ENCODE measurements at regions not wholly inside any gene's neighbourhood (a gene's known extent, or its start where the extent isn't known, plus 50 kb on each side); places are given as distances from the start of the nearest gene placed in this dataset.

DNA sequence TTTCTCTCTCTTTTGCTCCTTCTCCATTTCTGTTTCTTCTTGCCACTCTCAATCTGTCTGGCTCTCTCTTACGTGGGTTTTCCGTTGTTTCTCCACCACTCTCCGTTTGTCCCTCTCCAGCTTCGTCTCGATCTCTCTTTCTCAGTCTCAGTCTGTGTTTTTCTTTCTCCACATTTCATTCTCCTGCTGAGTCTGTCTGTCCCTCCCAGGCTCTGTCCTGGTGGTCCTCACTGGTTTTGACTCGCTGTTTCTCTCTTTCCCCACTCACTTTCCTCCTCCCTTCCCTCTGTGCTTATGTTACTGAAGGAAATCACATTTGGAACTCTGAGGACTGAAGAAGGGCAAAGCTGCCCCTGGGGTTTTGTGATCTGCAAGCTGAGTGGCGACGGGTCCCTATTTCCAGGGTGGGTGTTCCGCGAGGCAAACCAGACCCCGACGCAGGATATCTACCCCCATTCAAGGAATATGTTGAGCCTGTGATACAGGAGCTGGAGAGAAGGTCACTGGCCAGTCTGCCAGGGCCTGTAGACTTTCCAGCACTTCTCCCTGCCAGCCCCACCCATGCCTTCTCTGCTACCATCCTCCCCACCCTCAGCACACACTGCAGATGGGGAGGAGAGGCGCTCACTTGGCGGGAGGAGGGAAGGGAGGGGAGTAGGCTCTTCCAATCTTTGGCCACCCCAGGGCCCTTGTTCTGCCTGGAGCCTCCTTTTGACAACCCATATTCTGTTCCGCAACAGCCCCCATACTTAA lies 102.7 kb upstream of the MAP1LC3B2 start:
- no peak for DNase-seq (ENCODE audit: low spot score)

DNA sequence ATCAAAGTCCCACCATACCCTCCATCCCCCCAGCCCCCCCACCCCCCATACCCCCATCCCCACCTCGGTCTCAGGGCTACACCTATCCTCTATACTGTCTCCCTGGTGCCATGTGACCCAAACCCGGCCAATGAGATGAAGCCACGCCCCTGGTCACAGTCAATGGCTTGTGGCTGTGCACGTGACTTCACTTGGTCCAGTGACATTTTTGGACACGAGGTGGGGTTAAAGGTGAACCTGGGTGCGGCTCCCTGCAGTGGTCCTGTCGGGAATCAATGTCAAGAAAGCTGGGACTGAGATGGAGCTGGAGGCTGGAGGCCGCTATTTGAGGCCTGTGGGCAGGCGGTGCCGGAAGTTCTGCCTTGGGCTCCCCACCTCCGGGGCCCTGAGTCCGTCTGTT lies 100.7 kb upstream of the MAP1LC3B2 start:
- DNase-seq (ENCODE audit: low spot score), result no peak

DNA sequence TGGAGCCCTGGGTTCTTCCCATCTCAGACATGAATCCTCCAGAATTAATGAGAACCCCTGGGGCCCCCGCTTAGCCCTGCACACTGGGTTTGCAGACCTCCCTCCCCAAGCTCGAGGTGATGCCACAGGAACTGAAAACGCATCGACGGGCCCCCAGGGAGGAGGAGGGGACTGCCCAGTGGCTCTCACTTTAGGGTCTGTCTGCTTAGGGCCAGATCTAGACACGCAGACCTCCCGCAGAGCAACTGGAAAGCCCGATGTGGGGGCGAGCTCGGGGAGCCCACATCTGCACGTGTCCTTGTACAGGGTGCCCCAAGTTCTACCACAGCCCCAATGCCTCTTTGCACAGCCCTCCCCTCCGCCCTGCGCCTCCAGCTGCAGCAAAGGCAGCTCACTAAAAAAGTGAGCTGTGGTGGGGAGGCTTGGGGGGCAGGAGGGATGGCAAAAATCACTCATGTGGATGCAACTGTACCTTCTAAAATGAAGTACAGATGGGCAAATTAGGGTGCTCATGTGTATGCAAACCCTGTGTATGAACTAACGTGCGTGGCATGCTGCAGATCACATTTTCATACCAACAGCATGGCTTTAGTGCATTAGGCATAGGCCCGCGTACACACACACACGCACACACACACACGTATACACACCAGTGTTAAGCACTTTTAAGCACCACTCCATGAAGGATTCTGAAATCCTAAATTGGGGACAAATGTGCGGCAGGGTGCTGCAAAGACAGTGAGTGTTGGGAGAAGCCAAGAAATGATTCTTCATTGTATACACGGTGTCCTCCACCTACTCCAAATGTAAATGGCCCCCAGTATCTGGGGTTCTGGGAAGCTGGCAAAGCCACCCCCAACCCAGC lies 99.9 kb upstream of the MAP1LC3B2 start:
- DNase-seq (ENCODE audit: low spot score), result no peak

DNA sequence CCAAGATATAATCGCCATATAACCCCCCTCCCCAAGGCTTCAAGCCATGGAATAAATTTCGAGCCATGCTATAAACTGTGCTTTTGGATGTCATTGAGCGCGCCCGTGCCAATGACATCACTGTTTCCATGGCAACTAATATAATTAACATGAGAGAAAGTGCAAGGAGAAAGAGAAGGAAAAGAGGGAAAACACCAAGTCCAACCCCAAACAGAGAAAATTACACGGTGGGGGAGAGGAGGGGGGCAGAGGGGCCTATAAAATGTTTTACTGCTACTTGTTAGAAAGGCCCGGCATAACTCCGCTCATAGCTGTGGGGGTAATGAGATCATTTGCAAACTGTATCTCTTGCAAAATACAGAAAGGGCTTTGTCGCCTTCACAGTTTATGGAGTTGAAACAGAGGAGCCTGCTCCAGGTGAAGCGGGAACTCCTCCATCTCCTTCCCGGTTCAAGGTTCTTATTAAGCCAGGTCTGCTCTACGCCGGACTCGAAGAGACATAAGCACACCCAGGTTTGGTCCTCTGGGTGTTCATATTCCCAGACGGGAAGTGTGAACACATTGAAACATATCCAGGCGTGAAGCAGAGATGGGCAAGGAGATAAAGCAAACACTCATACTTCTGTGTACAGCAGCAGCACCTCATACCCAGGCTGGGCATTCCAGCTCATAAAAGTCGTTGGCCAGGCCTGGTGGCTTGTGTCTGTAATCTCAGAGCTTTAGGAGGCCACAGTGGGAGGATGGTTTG lies 99.1 kb upstream of the MAP1LC3B2 start:
- DNase-seq (ENCODE audit: low spot score), result no peak

DNA sequence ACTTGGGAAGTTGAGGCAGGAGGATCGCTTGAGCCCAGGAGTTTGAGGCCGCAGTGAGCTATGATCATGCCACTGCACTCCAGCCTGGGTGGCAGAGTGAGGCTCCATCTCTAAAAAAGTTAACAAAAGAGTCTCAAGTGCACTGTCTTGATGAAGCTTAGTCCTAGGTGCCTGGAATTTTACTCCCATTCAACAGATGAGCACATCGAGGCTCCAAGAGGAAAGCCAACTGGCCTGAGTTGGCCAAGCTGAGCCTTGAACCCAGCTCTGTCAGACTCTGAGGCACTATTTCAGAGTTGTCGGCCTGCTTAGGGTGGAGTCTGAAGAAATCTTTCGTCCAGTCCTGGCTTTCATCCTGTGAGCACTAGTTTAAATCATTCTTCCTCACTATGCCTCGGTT lies 98.1 kb upstream of the MAP1LC3B2 start:
- no peak for DNase-seq (ENCODE audit: low spot score)

DNA sequence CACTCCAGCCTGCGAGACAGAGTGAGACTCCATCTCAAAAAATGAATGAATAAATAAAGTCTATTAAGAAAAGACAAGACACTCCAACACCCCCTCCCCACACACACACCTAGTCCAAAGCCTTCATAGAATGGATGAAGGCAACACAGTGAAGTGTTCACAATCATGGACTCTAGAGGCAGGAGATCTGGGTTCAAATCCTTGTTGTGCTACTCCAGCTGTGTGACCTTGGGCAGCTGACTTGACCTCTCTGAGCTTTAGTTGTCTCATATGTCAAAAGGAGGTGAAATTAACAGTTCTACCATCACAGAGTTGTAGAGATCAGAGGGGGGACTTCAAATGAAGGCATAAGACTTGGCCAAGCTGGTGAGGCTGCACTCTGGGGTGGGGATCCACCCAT lies 95.8 kb upstream of the MAP1LC3B2 start:
- DNase-seq (ENCODE audit: low spot score), result no peak

DNA sequence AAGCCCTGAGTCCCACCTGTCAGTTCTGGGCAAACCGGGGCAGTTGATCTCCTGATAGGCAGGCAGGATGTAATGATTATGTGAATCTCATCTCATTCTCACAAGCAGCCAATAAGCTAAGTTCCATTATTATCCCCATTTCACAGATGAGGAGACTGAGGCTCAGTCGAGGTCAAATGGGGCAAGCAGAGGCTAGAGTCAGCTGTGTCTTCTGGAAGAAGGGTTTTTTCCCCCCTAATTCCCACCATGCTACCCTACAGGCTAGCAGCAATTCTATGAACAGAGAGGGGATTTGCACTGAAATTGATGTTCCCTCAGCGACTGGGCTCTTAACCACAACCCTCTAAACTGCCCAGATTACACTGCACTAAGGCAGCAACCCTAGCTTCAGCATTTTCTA lies 93.8 kb upstream of the MAP1LC3B2 start:
- no peak for DNase-seq (ENCODE audit: low spot score)

DNA sequence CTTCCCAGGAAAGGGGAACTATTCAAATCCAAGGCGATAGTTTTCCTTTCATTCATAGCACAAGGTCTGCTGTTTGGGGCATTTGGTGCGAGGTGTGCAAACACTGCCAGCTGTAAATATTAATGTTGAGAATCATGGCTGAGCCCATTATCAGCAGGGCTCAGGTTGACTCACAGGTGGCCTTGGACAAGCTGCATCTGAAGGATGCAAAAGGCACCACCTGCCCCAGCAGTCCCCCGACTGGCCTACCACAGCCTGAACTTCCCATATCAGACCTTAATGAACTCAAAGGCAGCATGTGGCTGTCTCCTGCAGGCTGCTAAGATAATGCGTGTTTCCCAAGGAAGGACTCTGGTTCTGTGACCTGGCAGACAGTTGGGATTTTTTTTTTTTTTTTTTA lies 93.3 kb upstream of the MAP1LC3B2 start:
- DNase-seq (ENCODE audit: low spot score), result no peak

DNA sequence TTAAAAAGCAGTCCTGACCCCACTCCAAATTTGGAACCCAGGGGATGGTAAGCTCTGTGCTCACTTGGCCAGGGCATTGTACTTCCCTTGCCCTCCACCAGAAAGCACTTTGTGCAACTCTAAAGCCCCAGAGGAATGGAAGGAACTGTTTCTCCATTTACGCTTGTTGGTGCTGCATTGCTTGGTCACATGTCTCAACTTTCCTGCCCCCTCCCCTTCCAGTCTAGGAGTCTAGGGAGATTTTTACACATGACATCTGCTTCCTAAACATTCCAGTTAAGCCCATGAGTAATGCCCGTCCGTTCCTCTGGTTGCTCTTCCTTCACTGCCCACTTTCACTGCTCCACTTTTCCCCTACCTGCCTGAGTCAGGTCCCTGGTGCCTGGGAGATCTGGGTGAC lies 92.6 kb upstream of the MAP1LC3B2 start:
- DNase-seq (ENCODE audit: low spot score), result no peak

DNA sequence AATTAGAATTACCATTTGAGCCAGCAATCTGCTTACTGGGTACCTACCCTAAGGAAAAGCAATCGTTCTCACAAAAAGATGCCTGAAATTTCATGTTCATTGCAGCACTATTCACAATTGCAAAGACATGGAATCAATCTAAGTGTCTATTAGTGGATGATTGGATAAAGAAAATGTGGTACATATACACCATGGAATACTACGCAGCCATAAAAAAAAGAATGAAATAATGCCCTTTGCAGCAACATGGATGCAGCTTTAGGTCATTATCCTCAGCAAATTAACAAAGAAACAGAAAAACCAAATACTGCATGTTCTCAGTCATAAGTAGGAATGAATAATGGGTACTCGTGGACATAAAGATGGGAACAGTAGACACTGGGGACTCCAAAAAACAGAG lies 89.8 kb upstream of the MAP1LC3B2 start:
- DNase-seq (ENCODE audit: low spot score), result no peak

DNA sequence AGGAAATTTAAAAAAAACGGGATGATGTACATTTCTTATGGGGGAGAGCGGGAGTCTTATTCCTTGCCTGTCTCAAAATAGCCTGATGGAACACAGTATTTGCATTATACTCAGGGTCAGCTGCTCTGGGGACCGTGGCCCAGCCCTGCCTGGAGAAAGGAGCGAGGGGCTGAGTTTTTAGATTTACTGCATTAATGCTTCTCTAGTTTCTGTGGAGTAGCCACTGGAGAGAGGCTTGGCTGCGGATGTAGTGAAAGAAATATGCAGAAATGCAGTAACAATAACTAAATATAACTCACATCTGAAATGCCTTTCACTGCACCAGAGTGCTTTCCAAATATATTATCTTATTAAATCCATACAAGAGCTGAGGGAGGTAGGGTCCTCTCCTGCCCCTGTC lies 87.6 kb upstream of the MAP1LC3B2 start:
- no peak for DNase-seq (ENCODE audit: low spot score)

DNA sequence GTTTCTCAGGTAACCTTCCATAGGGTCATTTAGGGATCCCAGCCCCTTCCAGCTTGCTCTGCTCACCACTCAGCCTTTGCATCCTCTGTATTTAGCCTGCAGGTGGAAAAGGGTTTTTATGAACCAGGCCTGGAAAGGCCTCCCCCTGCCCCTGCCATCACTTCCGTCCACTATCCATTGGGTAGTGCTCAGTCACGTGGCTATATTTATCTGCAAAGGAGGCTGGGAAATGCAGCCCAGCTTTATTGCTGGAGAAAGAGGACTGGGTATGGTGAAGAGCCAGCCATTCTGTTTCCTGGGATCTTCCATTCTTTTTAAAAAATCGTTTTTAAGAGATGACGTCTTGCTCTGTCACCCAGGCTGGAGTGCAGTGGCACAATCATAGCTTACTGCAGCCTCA lies 87.0 kb upstream of the MAP1LC3B2 start:
- no peak for DNase-seq (ENCODE audit: low spot score)

DNA sequence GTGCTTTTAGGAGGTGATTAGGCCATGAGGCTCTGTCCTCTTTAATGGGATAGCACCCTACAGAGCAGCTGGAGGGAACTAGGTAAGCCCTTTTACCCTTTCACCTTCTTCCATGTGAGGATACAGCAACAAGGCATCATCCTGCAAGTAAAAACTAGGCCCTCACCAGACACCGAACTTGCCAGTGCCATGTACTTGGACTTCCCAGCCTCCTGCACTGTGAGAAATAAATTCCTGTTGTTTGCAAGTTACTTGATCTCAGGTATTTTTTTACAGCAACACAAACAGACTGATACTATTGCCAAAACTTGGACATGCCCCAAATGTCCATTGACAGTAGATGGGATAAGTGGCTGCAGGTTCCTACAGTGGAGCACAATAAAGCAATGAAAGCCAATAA lies 85.8 kb upstream of the MAP1LC3B2 start:
- no peak for DNase-seq (ENCODE audit: low spot score)

DNA sequence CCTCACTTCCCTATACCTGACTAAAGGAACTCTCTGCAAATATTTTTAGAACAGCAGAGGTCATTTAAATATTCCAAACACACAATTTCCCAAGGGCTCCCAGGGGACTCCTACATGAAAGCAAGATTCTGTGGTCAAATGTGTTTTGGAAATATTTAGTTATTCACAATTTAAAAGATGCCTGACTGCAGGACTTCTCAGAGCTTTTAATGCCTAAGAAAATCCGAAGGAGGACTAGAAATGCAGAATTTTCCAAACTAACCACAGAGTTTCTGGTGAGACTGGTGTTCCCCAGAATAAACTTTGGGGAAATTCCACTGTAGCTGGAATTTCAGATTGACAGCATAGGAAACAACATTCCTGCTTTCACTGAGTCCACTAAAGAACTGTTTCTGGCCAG lies 84.8 kb upstream of the MAP1LC3B2 start:
- no peak for DNase-seq (ENCODE audit: low spot score)

DNA sequence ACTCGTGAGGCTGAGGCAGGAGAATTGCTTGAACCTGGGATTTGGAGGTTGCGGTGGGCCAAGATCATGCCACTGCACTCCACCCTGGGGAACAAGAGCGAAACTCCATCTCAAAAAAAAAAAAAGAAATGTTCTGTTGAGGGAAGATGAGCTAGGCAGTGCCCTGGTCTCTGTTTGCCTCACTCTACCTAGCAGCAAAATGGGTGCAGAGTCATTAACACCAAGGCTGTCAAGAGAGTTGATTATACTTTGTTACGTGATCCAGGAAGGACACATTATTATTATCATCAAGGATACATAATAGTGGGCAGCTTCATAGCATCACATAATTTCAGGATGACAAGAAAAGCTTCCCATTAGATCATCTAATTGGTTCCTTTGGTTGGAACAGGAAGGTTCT lies 84.3 kb upstream of the MAP1LC3B2 start:
- no peak for DNase-seq (ENCODE audit: low spot score)

DNA sequence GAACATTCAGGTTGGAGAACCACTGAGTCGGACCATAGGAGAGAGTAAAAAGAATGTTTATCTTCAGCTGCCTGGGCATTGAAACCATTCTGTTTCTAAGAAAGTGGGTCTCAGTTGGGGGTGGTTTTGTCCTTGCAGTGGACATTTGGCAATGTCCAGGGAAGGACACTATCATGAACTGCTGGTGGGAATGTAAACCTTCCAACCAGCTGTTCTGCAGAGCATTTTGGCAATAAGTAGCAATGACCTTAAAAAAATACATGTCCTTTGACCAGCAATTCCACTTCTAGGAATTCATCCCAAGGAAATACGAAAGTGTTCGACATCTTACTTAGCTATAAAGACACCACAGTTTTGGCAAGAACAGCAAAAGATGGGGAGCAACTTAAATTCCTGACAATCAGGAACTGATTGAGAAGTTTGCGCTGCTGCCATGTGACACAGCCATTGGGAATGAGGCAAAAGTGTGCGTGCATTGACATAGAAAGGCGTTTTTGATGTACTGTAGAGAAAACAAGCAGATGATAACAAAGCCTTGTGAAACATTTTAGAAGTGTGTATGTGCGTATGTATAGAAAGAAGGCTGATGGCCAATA lies 82.9 kb upstream of the MAP1LC3B2 start:
- no peak for DNase-seq (ENCODE audit: low spot score)

DNA sequence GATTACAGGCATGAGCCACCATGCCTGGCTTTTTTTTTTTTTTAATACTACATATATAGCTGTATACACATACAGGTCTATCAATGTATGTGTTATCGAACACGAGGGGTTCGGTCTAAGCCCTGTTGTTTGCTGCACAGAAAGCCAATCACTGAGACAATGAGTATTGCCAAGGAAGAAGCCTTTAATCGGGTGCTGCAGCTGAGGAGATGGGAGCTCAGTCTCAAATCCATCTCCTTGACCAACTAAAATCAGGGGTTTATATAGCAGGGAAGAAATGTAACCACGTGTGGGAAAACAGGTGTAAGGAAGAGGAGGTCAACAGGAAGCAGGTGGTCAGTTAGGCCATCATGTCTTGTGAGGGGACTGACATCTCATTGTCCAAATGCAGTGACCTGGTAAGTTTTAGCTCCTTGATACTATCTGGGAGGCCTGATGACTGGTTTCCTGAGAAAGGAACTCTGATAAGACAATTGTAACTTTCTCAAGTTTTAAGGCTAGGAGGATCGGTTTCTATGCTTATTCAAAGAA lies 80.9 kb upstream of the MAP1LC3B2 start:
- DNase-seq (ENCODE audit: low spot score), result no peak

DNA sequence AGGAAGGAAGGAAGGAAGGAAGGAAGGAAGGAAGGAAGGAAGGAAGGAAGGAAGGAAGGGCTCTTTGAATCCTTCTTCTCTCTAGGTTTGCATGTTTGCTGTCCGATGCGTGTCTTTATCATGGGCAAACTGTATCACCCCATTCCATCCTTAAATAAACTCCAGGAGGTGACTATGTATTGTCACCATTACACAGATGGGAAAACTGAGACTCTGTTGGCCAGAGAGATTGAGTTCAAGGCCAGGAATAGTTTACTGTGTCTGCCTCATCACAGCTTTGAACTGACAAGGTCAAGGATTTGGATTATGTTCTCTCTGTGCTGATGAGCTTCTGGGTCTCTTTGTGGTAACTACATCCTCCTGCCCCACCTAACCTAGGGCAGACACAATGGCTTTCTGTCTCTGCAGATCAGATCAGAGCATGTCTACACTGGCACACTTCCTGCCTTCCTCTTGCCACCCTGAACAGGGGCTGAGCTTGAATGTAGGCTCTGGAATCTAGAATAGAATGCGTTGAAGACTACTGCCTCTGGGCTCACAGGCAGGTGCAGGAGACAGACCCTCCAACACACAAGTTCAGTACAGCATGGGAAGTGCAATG lies 78.9 kb upstream of the MAP1LC3B2 start:
- no peak for DNase-seq (ENCODE audit: low spot score)

DNA sequence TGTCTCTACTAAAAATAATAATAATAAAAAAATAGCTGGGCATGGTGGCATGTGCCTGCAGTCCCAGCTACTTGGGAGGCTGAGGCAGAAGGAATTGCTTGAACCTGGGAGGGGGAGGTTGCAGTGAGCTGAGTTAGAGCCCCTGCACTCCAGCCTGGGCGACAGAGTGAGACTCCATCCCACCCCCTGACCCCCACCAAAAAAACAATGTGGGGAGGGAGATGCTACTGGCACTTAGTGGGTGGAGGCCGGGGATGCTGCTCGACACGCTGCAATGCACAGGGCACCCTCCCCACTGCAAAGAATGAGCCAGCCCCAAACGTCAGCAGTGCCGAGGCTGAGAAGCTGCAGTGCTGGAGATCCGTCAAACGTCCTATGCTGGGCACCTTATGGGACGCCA lies 77.5 kb upstream of the MAP1LC3B2 start:
- no peak for DNase-seq (ENCODE audit: low spot score)

DNA sequence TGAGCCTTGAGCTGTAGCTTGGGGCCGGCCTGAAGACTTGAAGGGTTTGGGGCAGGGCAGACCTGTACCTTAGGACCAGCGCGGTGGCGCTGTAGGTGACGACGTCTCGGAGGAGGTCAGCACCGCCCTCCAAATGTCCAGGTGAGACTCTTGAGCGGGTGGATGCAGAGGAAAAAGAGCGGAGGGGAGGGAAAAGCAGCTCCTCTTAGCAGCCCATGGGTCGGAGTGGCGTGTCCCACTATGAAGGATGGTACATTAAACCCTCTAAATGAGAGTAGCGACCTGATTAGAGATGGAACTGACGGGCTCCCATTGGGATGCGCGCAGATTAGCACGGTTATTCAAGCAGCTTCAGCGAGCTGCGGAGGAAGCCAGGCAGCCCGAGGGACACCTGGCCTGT lies 77.0 kb upstream of the MAP1LC3B2 start:
- DNase-seq (ENCODE audit: low spot score), result no peak

DNA sequence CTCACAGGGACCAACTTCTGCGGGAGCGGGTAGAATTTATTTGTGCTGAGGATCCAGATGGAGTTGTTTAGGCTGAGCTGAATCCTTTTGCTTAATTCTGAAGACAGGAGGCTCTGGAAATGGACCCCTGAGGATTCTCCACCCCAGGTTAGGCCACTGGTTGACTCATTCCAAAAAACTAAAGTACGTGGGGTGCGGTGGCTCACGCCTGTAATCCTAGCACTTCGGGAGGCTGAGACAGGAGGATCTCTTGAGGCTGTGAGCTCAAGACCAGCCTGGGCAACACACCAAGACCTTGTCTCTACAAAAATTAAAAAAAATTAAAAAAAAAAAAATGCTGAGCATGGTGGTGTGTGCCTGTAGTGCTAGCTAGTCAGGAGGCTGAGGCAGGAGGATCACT lies 76.3 kb upstream of the MAP1LC3B2 start:
- no peak for DNase-seq (ENCODE audit: low spot score)

Data from AG08396 (cell line).